H1 (cell line): ENCODE measurements at regions not wholly inside any gene's neighbourhood (a gene's known extent, or its start where the extent isn't known, plus 50 kb on each side); places are given as distances from the start of the nearest gene placed in this dataset.

Experiments
- CBX5 ChIP-seq: fragments of 300-800, 300-1000 bp; sonication (generic); IDR thresholded peaks from 2 replicates; pipeline ENCODE4 v1.7.1; 2016; ENCODE audit warnings: antibody characterized with exemption, low read length, low read depth
- CBX8 ChIP-seq: fragments of 300-800, 300-1000 bp; sonication (generic); IDR thresholded peaks from 2 replicates; pipeline ENCODE4 v1.7.1; 2016; ENCODE audit warnings: low read depth, low read length, borderline replicate concordance
- SAP30 ChIP-seq: fragments of 300-600 bp; sonication (generic); IDR thresholded peaks from 2 replicates; pipeline ENCODE4 v1.7.1; 2012; ENCODE audit warnings: low read length, moderate library complexity, mild to moderate bottlenecking, inconsistent platforms; ENCODE audit not compliant: insufficient read depth, insufficient replicate concordance

- TF ChIP-seq CBX5 (no peak), CBX8 (no peak), SAP30 (no peak)
Measured at GRCh38 chr2:150047620-150048222, 439.7 kb downstream of the RND3 start (continued).
